ENCODE measurements at regions not wholly inside any gene's neighbourhood (a gene's known extent, or its start where the extent isn't known, plus 50 kb on each side); places are given as distances from the start of the nearest gene placed in this dataset.

DNA sequence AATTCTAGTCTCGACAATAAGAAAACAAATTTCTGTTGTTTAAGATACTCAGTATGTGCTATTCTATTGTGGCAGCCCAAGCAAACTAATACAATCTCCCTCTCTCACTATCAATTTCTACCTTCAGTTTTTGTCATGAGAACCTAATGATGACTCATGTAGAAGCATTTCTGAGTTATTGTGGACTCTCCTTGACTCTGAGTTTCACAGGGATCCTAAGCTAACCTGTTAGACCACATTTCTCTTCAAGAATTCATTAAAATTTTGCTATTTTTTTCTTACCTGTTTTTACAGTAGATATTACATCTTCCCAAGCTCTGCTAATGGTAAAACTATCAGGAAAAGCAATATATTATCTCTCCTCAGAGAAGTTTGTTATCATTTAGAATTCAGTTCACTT is 599.1 kb upstream of the TYRP1 start:
- TF ChIP-seq, protein P1, sequence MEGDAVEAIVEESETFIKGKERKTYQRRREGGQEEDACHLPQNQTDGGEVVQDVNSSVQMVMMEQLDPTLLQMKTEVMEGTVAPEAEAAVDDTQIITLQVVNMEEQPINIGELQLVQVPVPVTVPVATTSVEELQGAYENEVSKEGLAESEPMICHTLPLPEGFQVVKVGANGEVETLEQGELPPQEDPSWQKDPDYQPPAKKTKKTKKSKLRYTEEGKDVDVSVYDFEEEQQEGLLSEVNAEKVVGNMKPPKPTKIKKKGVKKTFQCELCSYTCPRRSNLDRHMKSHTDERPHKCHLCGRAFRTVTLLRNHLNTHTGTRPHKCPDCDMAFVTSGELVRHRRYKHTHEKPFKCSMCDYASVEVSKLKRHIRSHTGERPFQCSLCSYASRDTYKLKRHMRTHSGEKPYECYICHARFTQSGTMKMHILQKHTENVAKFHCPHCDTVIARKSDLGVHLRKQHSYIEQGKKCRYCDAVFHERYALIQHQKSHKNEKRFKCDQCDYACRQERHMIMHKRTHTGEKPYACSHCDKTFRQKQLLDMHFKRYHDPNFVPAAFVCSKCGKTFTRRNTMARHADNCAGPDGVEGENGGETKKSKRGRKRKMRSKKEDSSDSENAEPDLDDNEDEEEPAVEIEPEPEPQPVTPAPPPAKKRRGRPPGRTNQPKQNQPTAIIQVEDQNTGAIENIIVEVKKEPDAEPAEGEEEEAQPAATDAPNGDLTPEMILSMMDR (IDR thresholded peaks at IDR 0.05; ENCODE audit: low read depth, low read length): no peak

GRCh38 chr9:12095931-12096330 is 597.3 kb upstream of the TYRP1 start:
- TF ChIP-seq, protein P1 (IDR thresholded peaks at IDR 0.05; ENCODE audit: low read depth, low read length): no peak

More for the DNA sequence above, 599.1 kb upstream of the TYRP1 start:
- DNase-seq (ENCODE audit: extremely low read depth, low read depth): no peak

GRCh38 chr9:12133416-12133815 is 559.8 kb upstream of the TYRP1 start:
- no peak for DNase-seq (ENCODE audit: extremely low read depth, low read depth)
- TF ChIP-seq, protein P1 (IDR thresholded peaks at IDR 0.05; ENCODE audit: low read depth, low read length): no peak

More at GRCh38 chr9:12095931-12096330, 597.3 kb upstream of the TYRP1 start:
- no peak for DNase-seq (ENCODE audit: extremely low read depth, low read depth)

- TF ChIP-seq, protein P1 (IDR thresholded peaks at IDR 0.05; ENCODE audit: low read depth, low read length): no peak
- DNase-seq (ENCODE audit: extremely low read depth, low read depth): no peak
Observed at GRCh38 chr9:12141422-12141821, 551.8 kb upstream of the TYRP1 start.

GRCh38 chr9:12155401-12156134 is 537.6 kb upstream of the TYRP1 start:
- DNase-seq (ENCODE audit: extremely low read depth, low read depth): no peak
- TF ChIP-seq, protein P1 (IDR thresholded peaks at IDR 0.05; ENCODE audit: low read depth, low read length): no peak

DNA sequence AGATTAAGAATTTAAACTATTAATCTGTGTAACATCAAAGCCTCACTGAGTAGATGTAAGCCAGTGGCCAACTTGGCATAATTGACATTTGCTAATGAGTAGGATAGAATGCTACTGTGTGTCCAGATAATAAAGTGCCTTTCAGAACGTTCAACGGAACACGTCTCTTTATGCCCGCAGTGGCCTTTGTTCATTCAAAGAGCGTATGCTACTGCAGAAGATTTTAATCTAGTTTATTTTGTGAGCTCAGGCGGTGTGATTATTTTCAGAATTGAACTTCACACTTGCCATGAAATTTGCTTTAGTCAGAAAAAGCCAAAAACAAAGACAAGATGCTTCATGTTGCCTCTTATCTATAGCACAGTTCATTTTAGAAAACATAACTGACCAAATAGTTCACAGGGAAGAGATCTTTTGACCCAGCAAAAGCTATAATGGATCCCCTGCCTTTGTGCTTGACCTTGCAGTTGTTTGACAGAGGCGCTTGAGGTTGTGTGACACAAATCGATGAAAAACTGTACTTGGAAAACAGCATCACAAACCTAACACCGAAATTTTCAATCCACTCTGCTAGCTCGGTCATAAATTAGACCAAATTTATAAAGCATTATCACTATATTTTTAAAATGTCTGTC is 530.9 kb upstream of the TYRP1 start:
- DNase-seq (ENCODE audit: extremely low read depth, low read depth): no peak
- TF ChIP-seq, protein P1 (IDR thresholded peaks at IDR 0.05; ENCODE audit: low read depth, low read length): no peak

DNA sequence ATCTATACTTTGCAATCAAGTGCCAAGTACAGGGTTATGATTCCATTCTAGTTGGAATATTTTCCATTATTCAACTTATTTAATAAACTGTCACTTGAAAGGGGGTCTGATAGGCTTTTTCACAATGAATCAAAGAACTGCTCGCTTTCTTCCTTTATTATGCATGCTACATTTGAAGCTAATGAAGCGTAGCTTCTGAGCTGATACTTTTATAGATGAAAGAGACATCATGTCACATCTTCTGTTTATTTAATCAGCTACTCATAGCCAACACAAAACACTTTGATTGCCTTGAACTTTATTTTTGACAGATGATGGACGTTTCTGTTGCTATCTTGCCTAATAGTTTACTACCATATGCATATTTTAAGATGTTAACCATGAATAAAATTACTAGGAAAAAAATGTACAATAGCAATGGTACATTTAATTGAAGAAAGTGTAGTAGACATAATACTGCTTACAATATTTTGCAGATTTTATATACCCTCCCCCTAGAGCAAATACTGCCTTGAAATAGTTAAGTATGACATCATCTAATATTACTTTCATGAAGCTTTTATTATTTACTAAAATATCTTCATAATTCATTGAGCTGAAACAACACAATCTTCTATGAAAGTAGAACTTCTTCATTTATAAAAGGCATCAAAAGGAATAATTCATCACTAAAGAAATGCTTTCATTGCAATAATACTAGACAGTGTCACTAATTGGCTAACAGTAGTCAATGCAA is 529.3 kb upstream of the TYRP1 start:
- TF ChIP-seq, protein P1 (IDR thresholded peaks at IDR 0.05; ENCODE audit: low read depth, low read length): no peak
- DNase-seq (ENCODE audit: extremely low read depth, low read depth): no peak

Measured in AG09319 (cell line).